LNCaP clone FGC (cell line): ENCODE measurements at regions not wholly inside any gene's neighbourhood (a gene's known extent, or its start where the extent isn't known, plus 50 kb on each side); places are given as distances from the start of the nearest gene placed in this dataset.

ENCODE experiments used
- DNase-seq: peaks from one replicate; pipeline ENCODE4 v3.0.0-alpha.2; 2011; ENCODE audit warnings: low read depth
- H3K4me3 ChIP-seq: 2 replicates; pipeline ENCODE4 v1.5.1; 2011; ENCODE audit warnings: mild to moderate bottlenecking, low read depth, low read length, control low read depth
- TF ChIP-seq, protein P1 (sequence below): IDR thresholded peaks from 2 replicates; pipeline ENCODE4 v1.5.1; 2012; ENCODE audit warnings: mild to moderate bottlenecking; ENCODE audit not compliant: control insufficient read depth, insufficient read depth; ENCODE audit errors: extremely low read depth

- H3K4me3 ChIP-seq, result no peak overlapping the region
- TF ChIP-seq, protein P1, sequence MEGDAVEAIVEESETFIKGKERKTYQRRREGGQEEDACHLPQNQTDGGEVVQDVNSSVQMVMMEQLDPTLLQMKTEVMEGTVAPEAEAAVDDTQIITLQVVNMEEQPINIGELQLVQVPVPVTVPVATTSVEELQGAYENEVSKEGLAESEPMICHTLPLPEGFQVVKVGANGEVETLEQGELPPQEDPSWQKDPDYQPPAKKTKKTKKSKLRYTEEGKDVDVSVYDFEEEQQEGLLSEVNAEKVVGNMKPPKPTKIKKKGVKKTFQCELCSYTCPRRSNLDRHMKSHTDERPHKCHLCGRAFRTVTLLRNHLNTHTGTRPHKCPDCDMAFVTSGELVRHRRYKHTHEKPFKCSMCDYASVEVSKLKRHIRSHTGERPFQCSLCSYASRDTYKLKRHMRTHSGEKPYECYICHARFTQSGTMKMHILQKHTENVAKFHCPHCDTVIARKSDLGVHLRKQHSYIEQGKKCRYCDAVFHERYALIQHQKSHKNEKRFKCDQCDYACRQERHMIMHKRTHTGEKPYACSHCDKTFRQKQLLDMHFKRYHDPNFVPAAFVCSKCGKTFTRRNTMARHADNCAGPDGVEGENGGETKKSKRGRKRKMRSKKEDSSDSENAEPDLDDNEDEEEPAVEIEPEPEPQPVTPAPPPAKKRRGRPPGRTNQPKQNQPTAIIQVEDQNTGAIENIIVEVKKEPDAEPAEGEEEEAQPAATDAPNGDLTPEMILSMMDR, result no peak
- no peak for DNase-seq
These were observed 155.4 kb upstream of the SVIL start for GRCh38 chr10:29790207-29790606.

DNA sequence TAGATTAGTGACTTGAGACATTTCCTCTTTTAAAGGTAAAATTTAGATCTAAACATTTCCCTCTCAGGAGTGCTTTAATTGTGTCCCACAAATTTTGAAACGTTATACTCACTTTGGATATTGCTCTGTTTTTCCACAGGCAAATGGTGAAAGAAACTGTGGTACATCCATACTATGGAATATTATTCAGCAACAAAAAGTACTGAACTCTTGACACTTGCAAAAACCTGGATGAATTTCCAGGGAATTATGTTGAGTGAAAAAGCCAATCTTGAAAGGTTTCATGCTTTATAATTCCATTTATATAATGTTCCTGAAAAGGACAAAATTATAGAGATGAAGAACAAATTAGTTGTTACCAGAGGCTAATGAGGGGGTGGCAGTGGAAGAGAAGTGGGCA lies 153.3 kb upstream of the SVIL start:
- no peak overlapping the region for H3K4me3 ChIP-seq
- no peak for DNase-seq
- TF ChIP-seq, protein P1, result no peak

- DNase-seq, result no peak
- TF ChIP-seq, protein P1, result no peak
- no peak overlapping the region for H3K4me3 ChIP-seq
These were observed 150.9 kb upstream of the SVIL start for GRCh38 chr10:29785701-29786100.

DNA sequence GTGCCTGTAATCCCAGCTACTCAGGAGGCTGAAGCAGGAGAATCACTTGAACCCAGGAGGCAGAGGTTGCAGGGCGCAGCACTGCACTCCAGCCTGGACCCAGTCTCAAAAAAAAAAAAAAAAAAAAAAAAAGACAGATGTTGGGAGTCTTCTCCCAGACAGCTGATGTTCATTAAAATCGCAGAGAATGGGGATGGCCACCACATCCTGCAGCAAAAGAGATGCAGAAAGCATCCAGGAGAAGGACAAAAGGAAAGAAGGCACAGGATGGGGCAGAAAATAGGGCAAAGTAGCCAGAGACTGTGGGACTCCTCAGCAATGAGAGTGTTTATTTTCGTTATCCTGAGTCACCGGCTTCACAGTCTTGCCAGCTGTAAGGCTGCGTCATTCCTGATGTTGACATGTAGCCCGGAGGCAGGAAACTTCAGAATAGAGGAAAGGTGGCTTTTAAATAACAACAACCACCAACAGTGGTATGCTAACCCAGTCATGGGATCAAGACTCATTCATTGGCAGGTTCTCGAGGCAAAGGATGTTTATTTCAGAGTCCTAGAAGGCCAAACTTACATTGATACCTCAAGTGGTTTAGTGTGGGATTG lies 149.5 kb upstream of the SVIL start:
- no peak overlapping the region for H3K4me3 ChIP-seq
- TF ChIP-seq, protein P1, result no peak
- no peak for DNase-seq

GRCh38 chr10:29783201-29783947 lies 148.6 kb upstream of the SVIL start:
- H3K4me3 ChIP-seq, result no peak overlapping the region
- TF ChIP-seq, protein P1, result no peak
- DNase-seq, result no peak

DNA sequence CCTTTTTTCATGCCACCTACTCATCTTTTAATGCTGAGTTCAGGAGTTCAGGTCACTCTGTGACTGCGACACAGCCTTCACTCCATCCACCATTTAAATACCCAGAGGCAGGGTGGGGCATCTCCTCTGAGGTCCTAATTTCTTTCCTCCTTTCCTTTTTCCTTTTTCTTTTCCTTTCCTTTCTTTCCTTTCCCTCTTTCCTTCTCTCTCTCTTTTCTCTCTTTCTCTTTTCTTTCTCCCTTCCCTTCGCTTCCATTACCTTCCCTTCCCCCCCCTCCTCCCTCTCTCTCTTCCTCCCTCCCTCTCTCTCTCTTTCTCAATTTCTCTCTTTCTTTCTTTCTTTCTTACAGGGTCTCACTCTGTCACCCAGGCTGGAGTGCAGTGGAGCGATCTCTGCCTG lies 145.9 kb upstream of the SVIL start:
- no peak for DNase-seq
- TF ChIP-seq, protein P1, result no peak
- no peak overlapping the region for H3K4me3 ChIP-seq
